ENCODE measurements at regions not wholly inside any gene's neighbourhood (a gene's known extent, or its start where the extent isn't known, plus 50 kb on each side); places are given as distances from the start of the nearest gene placed in this dataset.

DNA sequence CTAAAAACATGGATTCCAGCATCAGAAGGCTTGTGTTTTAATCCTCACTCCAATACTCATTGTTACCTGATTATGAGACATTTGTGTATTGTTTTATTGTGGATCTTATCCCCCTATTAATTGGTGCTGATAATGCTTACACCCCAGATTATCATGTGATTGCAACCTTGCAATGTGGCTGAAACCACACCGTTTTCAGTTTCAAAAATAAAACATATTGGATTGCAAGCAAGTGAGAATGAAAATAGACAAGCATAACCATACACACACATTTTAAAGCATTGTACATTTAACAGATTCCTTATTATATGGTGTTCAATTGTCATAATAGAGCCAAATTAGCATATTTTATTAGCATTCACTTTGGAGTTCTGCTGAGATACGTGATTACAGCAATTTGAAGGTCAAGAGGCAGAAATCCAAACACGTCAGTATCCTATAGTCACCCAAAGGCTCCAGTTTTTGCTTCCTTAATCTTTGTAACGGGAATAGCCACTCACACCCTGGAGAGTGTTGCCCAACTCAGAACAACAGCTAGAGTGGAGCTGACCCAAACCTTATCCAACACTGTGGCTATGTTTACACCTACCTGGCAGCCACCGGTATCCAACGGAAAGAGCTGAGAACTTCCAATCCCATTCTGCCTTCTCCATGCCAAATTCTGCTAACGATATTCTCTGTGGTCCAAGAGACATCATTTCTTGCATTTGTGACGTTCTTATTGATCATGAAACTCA lies 317.1 kb upstream of the KLF6 start:
- H3K36me3 ChIP-seq: no peaks in the 10 kb centered on the region
- no peaks in the 10 kb centered on the region for H3K9me3 ChIP-seq
- TF ChIP-seq, protein P1, sequence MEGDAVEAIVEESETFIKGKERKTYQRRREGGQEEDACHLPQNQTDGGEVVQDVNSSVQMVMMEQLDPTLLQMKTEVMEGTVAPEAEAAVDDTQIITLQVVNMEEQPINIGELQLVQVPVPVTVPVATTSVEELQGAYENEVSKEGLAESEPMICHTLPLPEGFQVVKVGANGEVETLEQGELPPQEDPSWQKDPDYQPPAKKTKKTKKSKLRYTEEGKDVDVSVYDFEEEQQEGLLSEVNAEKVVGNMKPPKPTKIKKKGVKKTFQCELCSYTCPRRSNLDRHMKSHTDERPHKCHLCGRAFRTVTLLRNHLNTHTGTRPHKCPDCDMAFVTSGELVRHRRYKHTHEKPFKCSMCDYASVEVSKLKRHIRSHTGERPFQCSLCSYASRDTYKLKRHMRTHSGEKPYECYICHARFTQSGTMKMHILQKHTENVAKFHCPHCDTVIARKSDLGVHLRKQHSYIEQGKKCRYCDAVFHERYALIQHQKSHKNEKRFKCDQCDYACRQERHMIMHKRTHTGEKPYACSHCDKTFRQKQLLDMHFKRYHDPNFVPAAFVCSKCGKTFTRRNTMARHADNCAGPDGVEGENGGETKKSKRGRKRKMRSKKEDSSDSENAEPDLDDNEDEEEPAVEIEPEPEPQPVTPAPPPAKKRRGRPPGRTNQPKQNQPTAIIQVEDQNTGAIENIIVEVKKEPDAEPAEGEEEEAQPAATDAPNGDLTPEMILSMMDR (IDR thresholded peaks at IDR 0.05): no peak
- H3K27ac ChIP-seq: no peak overlapping the region
- H3K4me1 ChIP-seq (ENCODE audit: control insufficient read depth in 1 of 2, insufficient read depth in 1 of 2, low read depth in 1 of 2, low read length in 1 of 2): no peaks in the 10 kb centered on the region
- no peaks in the 10 kb centered on the region for H3K27me3 ChIP-seq
- no peak overlapping the region for H3K4me3 ChIP-seq (ENCODE audit: low read depth in 1 of 2, low read length in 1 of 2)

DNA sequence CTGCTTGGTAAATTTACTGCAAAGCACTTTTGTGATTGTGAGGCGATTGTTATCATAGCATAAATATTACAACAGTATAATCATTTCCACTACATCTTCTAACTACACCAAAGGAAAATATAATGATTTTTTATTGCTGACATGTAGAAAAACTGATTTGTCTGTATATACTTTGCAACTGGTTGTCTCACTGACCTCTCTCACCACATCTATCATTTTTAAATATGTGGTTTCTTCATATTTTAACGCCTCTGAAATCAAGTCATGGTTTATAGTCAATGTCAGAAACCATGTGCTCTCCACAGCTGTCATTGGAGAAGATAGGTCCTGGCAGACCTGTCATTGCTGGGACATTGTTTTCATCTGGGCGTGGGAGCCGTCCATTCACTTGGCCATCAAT lies 315.4 kb upstream of the KLF6 start:
- Histone ChIP-seq H3K4me3 (ENCODE audit: low read depth in 1 of 2, low read length in 1 of 2) (no peak overlapping the region), H3K27me3 (no peaks in the 10 kb centered on the region), H3K27ac (no peak overlapping the region), H3K4me1 (ENCODE audit: control insufficient read depth in 1 of 2, insufficient read depth in 1 of 2, low read depth in 1 of 2, low read length in 1 of 2) (no peaks in the 10 kb centered on the region), H3K9me3 (no peaks in the 10 kb centered on the region), H3K36me3 (no peaks in the 10 kb centered on the region)
- TF ChIP-seq, protein P1 (IDR thresholded peaks at IDR 0.05): no peak

DNA sequence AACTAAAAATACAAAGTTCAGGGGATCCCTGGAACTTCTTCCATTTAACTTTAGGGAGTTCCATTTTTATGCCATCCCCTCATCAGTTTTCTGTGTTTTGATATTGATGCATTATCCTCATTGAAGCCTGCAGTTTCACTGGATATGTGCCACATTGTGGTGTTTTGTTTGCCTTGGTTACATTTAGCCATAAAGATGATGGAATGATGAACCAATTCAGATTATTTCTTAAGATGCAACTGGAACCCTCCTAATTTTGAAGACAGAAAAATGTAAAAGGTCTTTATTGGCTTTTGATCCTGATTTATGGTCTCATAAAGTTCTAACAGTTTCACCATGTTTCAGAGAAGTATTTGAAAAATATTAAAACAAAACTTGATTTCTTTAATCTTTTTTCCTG lies 314.2 kb upstream of the KLF6 start:
- H3K4me3 ChIP-seq (ENCODE audit: low read depth in 1 of 2, low read length in 1 of 2): no peak overlapping the region
- no peak overlapping the region for H3K27ac ChIP-seq
- H3K27me3 ChIP-seq: no peaks in the 10 kb centered on the region
- H3K9me3 ChIP-seq: no peaks in the 10 kb centered on the region
- no peaks in the 10 kb centered on the region for H3K4me1 ChIP-seq (ENCODE audit: control insufficient read depth in 1 of 2, insufficient read depth in 1 of 2, low read depth in 1 of 2, low read length in 1 of 2)
- TF ChIP-seq, protein P1 (IDR thresholded peaks at IDR 0.05): no peak
- no peaks in the 10 kb centered on the region for H3K36me3 ChIP-seq

DNA sequence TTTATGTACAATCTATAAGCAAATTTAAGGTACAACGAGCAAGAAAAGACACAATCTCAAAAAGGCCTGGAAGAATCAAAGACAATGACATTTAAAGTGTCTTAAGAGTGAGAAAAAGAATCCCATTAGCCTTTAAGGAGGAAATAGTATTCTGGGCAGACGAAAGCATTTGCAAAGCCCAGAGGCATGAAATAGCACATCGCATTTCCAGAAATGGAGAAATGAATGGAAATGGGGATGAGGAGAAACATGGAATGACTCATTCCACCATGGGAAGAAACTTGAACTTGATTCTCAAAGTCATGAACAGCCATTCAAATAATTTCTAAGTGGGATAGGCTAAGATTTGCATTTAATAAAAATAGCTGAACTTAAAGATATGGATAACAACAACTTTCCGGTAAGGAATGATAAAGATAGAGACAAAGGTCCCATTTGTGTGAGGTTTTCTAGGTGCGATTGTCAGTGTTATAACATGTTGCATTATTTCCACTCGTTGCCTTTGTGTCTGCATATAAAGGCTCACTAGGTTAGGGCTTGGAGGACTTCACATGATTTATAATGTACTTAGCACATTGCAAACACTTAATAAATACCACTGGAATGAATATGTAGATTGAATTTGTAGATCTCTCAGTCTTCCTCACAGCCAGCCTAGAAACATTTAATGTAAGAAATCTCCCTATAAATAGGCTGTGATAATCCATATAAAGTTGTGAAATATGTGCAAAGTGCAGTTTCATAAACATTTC lies 310.3 kb upstream of the KLF6 start:
- H3K36me3 ChIP-seq: no peaks in the 10 kb centered on the region
- TF ChIP-seq, protein P1 (IDR thresholded peaks at IDR 0.05): no peak

DNA sequence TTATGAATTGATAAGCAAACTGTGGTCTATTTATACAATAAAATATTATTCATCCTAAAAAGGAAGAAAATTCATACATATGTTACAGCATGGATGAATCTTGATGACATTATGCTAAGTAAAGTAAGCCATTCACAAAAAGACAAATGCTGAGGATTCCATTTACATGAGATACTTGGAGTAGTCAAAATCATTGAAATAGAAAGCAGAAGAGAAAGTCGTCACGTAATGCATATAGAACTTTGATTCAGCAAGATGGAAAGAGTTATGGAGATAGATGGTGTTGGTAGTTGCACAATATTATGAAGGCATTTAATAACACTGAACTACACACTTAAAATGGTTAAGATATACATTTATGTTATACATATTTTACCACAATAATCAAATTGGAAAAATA lies 309.7 kb upstream of the KLF6 start:
- Histone ChIP-seq H3K4me1 (ENCODE audit: control insufficient read depth in 1 of 2, insufficient read depth in 1 of 2, low read depth in 1 of 2, low read length in 1 of 2) (no peaks in the 10 kb centered on the region), H3K36me3 (no peaks in the 10 kb centered on the region), H3K9me3 (no peaks in the 10 kb centered on the region), H3K27me3 (no peaks in the 10 kb centered on the region), H3K4me3 (ENCODE audit: low read depth in 1 of 2, low read length in 1 of 2) (no peak overlapping the region), H3K27ac (no peak overlapping the region)
- TF ChIP-seq, protein P1 (IDR thresholded peaks at IDR 0.05): no peak

More for the DNA sequence above, 310.3 kb upstream of the KLF6 start:
- no peaks in the 10 kb centered on the region for H3K4me1 ChIP-seq (ENCODE audit: control insufficient read depth in 1 of 2, insufficient read depth in 1 of 2, low read depth in 1 of 2, low read length in 1 of 2)
- no peaks in the 10 kb centered on the region for H3K9me3 ChIP-seq
- H3K4me3 ChIP-seq (ENCODE audit: low read depth in 1 of 2, low read length in 1 of 2): no peak overlapping the region
- H3K27me3 ChIP-seq: no peaks in the 10 kb centered on the region
- H3K27ac ChIP-seq: no peak overlapping the region

Measured in neutrophil (primary cell).